ENCODE measurements at regions not wholly inside any gene's neighbourhood (a gene's known extent, or its start where the extent isn't known, plus 50 kb on each side); places are given as distances from the start of the nearest gene placed in this dataset.
A peak's percentile ranks its signal among the peaks of the same experiment; 100 is the strongest.

DNA sequence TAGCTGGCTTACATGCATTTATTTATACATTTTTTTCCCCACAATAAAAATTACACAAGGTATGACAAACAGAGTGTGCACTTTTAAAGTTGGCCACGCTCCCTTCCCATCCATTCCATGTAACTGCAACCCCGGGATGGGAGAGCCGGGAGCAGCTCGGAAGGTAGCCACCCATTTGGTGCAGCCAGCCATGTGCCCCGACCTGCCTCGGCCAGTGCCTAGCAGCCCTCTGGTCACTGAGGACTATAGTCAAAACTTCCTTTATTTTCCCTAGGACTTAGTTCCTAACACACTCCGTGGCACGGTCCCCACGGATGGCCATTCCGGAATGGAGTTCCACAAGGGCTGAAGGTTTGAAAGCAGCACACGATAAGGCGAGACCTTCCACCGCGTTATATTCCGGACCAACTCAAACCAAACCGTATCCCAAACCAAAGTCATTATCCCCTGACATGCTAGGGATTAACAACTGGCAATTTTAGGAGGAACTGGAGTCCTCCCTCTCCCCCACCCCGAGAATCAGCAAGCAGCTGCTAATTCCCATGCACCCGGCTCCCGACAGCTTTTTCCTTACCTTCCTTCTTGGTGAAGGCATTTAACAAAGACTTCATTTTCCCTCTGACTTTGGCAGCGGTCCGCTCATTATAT is 426.4 kb downstream of the SHANK2 start:
- TF ChIP-seq CTCF (conservative IDR thresholded peaks at IDR 0.05 in 1 of 2, IDR thresholded peaks at IDR 0.05 in 1 of 2; ENCODE audit: low read depth in 1 of 2, low read length in 2 of 2), result no peak
- TF ChIP-seq EZH2 (IDR thresholded peaks at IDR 0.05; ENCODE audit: low read length, missing control alignments), result peak; percentile 19
